ENCODE measurements at regions not wholly inside any gene's neighbourhood (a gene's known extent, or its start where the extent isn't known, plus 50 kb on each side); places are given as distances from the start of the nearest gene placed in this dataset.

GRCh38 chr10:63755441-63755840, 234.2 kb downstream of the REEP3 start:
- no peak overlapping the region for H3K9ac ChIP-seq (ENCODE audit: low read length)
- H3K9me3 ChIP-seq (ENCODE audit: control insufficient read depth, low read length): no peaks in the 10 kb centered on the region
- no peaks in the 10 kb centered on the region for H3K36me3 ChIP-seq (ENCODE audit: control insufficient read depth, insufficient read depth, low read length)
- H3K4me3 ChIP-seq (ENCODE audit: low read length): no peak overlapping the region
- H3K4me1 ChIP-seq (ENCODE audit: control insufficient read depth, insufficient read depth, low read length): no peaks in the 10 kb centered on the region
- no peaks in the 10 kb centered on the region for H3K27me3 ChIP-seq (ENCODE audit: control insufficient read depth, insufficient read depth, low read length)

- Histone ChIP-seq H3K36me3 (ENCODE audit: control insufficient read depth, insufficient read depth, low read length) (no peaks in the 10 kb centered on the region), H3K27me3 (ENCODE audit: control insufficient read depth, insufficient read depth, low read length) (no peaks in the 10 kb centered on the region)
Observed at GRCh38 chr10:63757067-63757466, 235.9 kb downstream of the REEP3 start.

GRCh38 chr10:63758080-63758479, 236.9 kb downstream of the REEP3 start:
- Histone ChIP-seq H3K9me3 (ENCODE audit: control insufficient read depth, low read length) (no peaks in the 10 kb centered on the region), H3K4me1 (ENCODE audit: control insufficient read depth, insufficient read depth, low read length) (no peaks in the 10 kb centered on the region), H3K36me3 (ENCODE audit: control insufficient read depth, insufficient read depth, low read length) (no peaks in the 10 kb centered on the region), H3K27me3 (ENCODE audit: control insufficient read depth, insufficient read depth, low read length) (no peaks in the 10 kb centered on the region), H3K9ac (ENCODE audit: low read length) (no peak overlapping the region), H3K4me3 (ENCODE audit: low read length) (no peak overlapping the region)

More at GRCh38 chr10:63757067-63757466, 235.9 kb downstream of the REEP3 start:
- H3K9me3 ChIP-seq (ENCODE audit: control insufficient read depth, low read length): no peaks in the 10 kb centered on the region
- no peaks in the 10 kb centered on the region for H3K4me1 ChIP-seq (ENCODE audit: control insufficient read depth, insufficient read depth, low read length)
- H3K9ac ChIP-seq (ENCODE audit: low read length): no peak overlapping the region
- no peak overlapping the region for H3K4me3 ChIP-seq (ENCODE audit: low read length)

- Histone ChIP-seq H3K27me3 (ENCODE audit: control insufficient read depth, insufficient read depth, low read length) (no peaks in the 10 kb centered on the region), H3K36me3 (ENCODE audit: control insufficient read depth, insufficient read depth, low read length) (no peaks in the 10 kb centered on the region), H3K4me3 (ENCODE audit: low read length) (no peak overlapping the region), H3K9me3 (ENCODE audit: control insufficient read depth, low read length) (no peaks in the 10 kb centered on the region), H3K4me1 (ENCODE audit: control insufficient read depth, insufficient read depth, low read length) (no peaks in the 10 kb centered on the region), H3K9ac (ENCODE audit: low read length) (no peak overlapping the region)
Observed at GRCh38 chr10:63759335-63759734, 238.1 kb downstream of the REEP3 start.

GRCh38 chr10:63760034-63760707, 239.0 kb downstream of the REEP3 start:
- Histone ChIP-seq H3K27me3 (ENCODE audit: control insufficient read depth, insufficient read depth, low read length) (no peaks in the 10 kb centered on the region), H3K9ac (ENCODE audit: low read length) (no peak overlapping the region)

GRCh38 chr10:63760708-63761047, 239.5 kb downstream of the REEP3 start:
- Histone ChIP-seq H3K9ac (ENCODE audit: low read length) (no peak overlapping the region), H3K4me1 (ENCODE audit: control insufficient read depth, insufficient read depth, low read length) (no peaks in the 10 kb centered on the region), H3K27me3 (ENCODE audit: control insufficient read depth, insufficient read depth, low read length) (no peaks in the 10 kb centered on the region), H3K4me3 (ENCODE audit: low read length) (no peak overlapping the region), H3K9me3 (ENCODE audit: control insufficient read depth, low read length) (no peaks in the 10 kb centered on the region), H3K36me3 (ENCODE audit: control insufficient read depth, insufficient read depth, low read length) (no peaks in the 10 kb centered on the region)

More at GRCh38 chr10:63760034-63760707, 239.0 kb downstream of the REEP3 start:
- H3K4me3 ChIP-seq (ENCODE audit: low read length): no peak overlapping the region
- H3K36me3 ChIP-seq (ENCODE audit: control insufficient read depth, insufficient read depth, low read length): no peaks in the 10 kb centered on the region
- H3K9me3 ChIP-seq (ENCODE audit: control insufficient read depth, low read length): no peaks in the 10 kb centered on the region
- H3K4me1 ChIP-seq (ENCODE audit: control insufficient read depth, insufficient read depth, low read length): no peaks in the 10 kb centered on the region

GRCh38 chr10:63761243-63761642, 240.0 kb downstream of the REEP3 start:
- H3K27me3 ChIP-seq (ENCODE audit: control insufficient read depth, insufficient read depth, low read length): no peaks in the 10 kb centered on the region
- H3K36me3 ChIP-seq (ENCODE audit: control insufficient read depth, insufficient read depth, low read length): no peaks in the 10 kb centered on the region
- H3K4me1 ChIP-seq (ENCODE audit: control insufficient read depth, insufficient read depth, low read length): no peaks in the 10 kb centered on the region
- H3K4me3 ChIP-seq (ENCODE audit: low read length): no peak overlapping the region
- H3K9ac ChIP-seq (ENCODE audit: low read length): no peak overlapping the region
- H3K9me3 ChIP-seq (ENCODE audit: control insufficient read depth, low read length): no peaks in the 10 kb centered on the region

- Histone ChIP-seq H3K36me3 (ENCODE audit: control insufficient read depth, insufficient read depth, low read length) (no peaks in the 10 kb centered on the region), H3K9me3 (ENCODE audit: control insufficient read depth, low read length) (no peaks in the 10 kb centered on the region), H3K27me3 (ENCODE audit: control insufficient read depth, insufficient read depth, low read length) (no peaks in the 10 kb centered on the region), H3K9ac (ENCODE audit: low read length) (no peak overlapping the region), H3K4me1 (ENCODE audit: control insufficient read depth, insufficient read depth, low read length) (no peaks in the 10 kb centered on the region), H3K4me3 (ENCODE audit: low read length) (no peak overlapping the region)
Observed at GRCh38 chr10:63763744-63764143, 242.5 kb downstream of the REEP3 start.

DNA sequence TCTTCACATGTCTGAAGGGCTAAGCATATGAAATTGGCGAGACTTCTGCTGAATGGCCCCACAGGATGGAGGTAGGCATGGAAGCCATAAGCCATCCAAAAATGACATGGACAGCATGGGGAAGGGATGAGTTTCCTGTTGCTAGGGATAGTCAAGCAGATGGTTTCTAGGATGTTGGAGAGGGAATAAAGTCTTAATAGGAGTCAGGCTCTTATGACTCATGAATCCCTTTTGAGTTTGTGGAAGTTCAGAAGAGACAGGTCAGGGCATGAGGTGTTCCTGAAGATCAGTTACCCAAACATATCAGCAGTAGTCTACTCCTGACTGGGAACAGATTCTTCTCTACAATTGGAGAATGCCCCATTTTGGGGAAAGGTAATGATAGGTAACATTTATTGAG, 243.9 kb downstream of the REEP3 start:
- no peaks in the 10 kb centered on the region for H3K9me3 ChIP-seq (ENCODE audit: control insufficient read depth, low read length)
- H3K27me3 ChIP-seq (ENCODE audit: control insufficient read depth, insufficient read depth, low read length): no peaks in the 10 kb centered on the region
- H3K36me3 ChIP-seq (ENCODE audit: control insufficient read depth, insufficient read depth, low read length): no peaks in the 10 kb centered on the region
- H3K9ac ChIP-seq (ENCODE audit: low read length): no peak overlapping the region
- no peaks in the 10 kb centered on the region for H3K4me1 ChIP-seq (ENCODE audit: control insufficient read depth, insufficient read depth, low read length)
- no peak overlapping the region for H3K4me3 ChIP-seq (ENCODE audit: low read length)

DNA sequence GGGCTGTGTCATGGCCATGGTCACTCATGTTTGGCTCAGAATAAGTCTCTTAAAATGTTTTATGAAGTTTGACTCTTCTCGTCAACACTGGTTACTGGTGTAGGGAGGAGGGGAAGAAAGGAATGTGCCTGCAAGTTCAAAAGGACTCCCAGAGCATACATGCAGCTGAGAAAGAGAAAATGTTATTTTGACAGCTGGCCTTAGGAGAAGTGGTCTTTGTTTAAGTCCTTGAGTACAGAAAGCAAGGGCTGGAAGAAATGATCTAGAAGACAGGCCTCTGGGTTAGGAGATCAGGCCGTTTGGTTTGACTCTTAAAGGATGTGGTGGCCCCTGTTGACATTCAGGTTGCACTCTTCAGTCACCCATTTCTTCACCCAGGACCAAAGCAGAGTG, 245.5 kb downstream of the REEP3 start:
- H3K4me3 ChIP-seq (ENCODE audit: low read length): no peak overlapping the region
- no peaks in the 10 kb centered on the region for H3K36me3 ChIP-seq (ENCODE audit: control insufficient read depth, insufficient read depth, low read length)
- H3K4me1 ChIP-seq (ENCODE audit: control insufficient read depth, insufficient read depth, low read length): no peaks in the 10 kb centered on the region
- H3K9me3 ChIP-seq (ENCODE audit: control insufficient read depth, low read length): no peaks in the 10 kb centered on the region
- no peaks in the 10 kb centered on the region for H3K27me3 ChIP-seq (ENCODE audit: control insufficient read depth, insufficient read depth, low read length)
- H3K9ac ChIP-seq (ENCODE audit: low read length): no peak overlapping the region

GRCh38 chr10:63767138-63767801, 246.1 kb downstream of the REEP3 start:
- Histone ChIP-seq H3K4me3 (ENCODE audit: low read length) (no peak overlapping the region), H3K9me3 (ENCODE audit: control insufficient read depth, low read length) (no peaks in the 10 kb centered on the region), H3K27me3 (ENCODE audit: control insufficient read depth, insufficient read depth, low read length) (no peaks in the 10 kb centered on the region), H3K4me1 (ENCODE audit: control insufficient read depth, insufficient read depth, low read length) (no peaks in the 10 kb centered on the region), H3K36me3 (ENCODE audit: control insufficient read depth, insufficient read depth, low read length) (no peaks in the 10 kb centered on the region), H3K9ac (ENCODE audit: low read length) (no peak overlapping the region)

- H3K4me3 ChIP-seq (ENCODE audit: low read length): no peak overlapping the region
- H3K9ac ChIP-seq (ENCODE audit: low read length): no peak overlapping the region
- H3K36me3 ChIP-seq (ENCODE audit: control insufficient read depth, insufficient read depth, low read length): no peaks in the 10 kb centered on the region
- H3K27me3 ChIP-seq (ENCODE audit: control insufficient read depth, insufficient read depth, low read length): no peaks in the 10 kb centered on the region
- H3K4me1 ChIP-seq (ENCODE audit: control insufficient read depth, insufficient read depth, low read length): no peaks in the 10 kb centered on the region
- H3K9me3 ChIP-seq (ENCODE audit: control insufficient read depth, low read length): no peaks in the 10 kb centered on the region
Observed at GRCh38 chr10:63769367-63769766, 248.2 kb downstream of the REEP3 start.

All from mucosa of stomach (tissue), 1 donor.